ENCODE measurements at regions not wholly inside any gene's neighbourhood (a gene's known extent, or its start where the extent isn't known, plus 50 kb on each side); places are given as distances from the start of the nearest gene placed in this dataset.
A peak's percentile ranks its signal among the peaks of the same experiment; 100 is the strongest.
"Not testable (repeated sequence)": the region's sequence is repeated elsewhere in the genome, so short reads cannot be mapped to it uniquely, and the experiment has no call there.

GRCh38 chr6:164344801-164345291, 930.3 kb downstream of the QKI start:
- peaks cover 10% of the 10 kb centered on the region; the same call in 1 of the 2 replicates for H3K4me1 ChIP-seq (ENCODE audit: insufficient read depth, low read length)
- no peak overlapping the region for H4K5ac ChIP-seq (ENCODE audit: insufficient read length, low read depth, low read length)
- H3K4me2 ChIP-seq (ENCODE audit: insufficient read depth, insufficient read length, low read length): no peak overlapping the region
- no peaks in the 10 kb centered on the region for H3K79me2 ChIP-seq (ENCODE audit: insufficient read depth, low read length)
- H2BK120ac ChIP-seq (ENCODE audit: low read depth, low read length, poor library complexity, severe bottlenecking): no peak overlapping the region
- no peak overlapping the region for H2BK12ac ChIP-seq (ENCODE audit: insufficient read length, low read depth, low read length)
- H4K91ac ChIP-seq (ENCODE audit: insufficient read length, low read depth, low read length): no peak overlapping the region
- Mint-ChIP-seq H3K27me3 (ENCODE audit: low read depth) (no peaks in the 10 kb centered on the region; the same call in 1 of the 2 replicates), H3K4me1 (peaks cover 36 to 40% of the 10 kb centered on the region in 2 experiments), H3K9me3 (peaks cover 0 to 11% of the 10 kb centered on the region in 2 experiments), H3K4me3 (peak overlapping the region in 1 of 2 experiments; percentile 32; a peak in 1 of 5 replicates), H3K27ac (peak overlapping the region; percentile 96 to 99 (median 98)), H3K36me3 (ENCODE audit: insufficient read depth in 1 of 3, low read depth in 3 of 3) (peaks cover 0 to 27% (median 15%) of the 10 kb centered on the region in 3 experiments)
- no peak overlapping the region for H2AFZ ChIP-seq (ENCODE audit: low read length)
- H3K9me3 ChIP-seq (ENCODE audit: control insufficient read depth, low read depth, low read length): peaks cover 5% of the 10 kb centered on the region
- H3K14ac ChIP-seq (ENCODE audit: insufficient read depth, low read length): no peak overlapping the region
- H3K18ac ChIP-seq (ENCODE audit: insufficient read length, low read depth, low read length): no peak overlapping the region
- WGBS (ENCODE audit: extremely low coverage, insufficient read length, low lambda C conversion rate): no CpG with 5 or more reads among the region's 7 CpGs
- no peaks in the 10 kb centered on the region for H3K27me3 ChIP-seq (ENCODE audit: insufficient read depth, low read length)
- no peak overlapping the region for H2BK5ac ChIP-seq (ENCODE audit: insufficient read length, low read length)
- H3K23me2 ChIP-seq (ENCODE audit: insufficient read length, low read depth, low read length, poor library complexity, severe bottlenecking): peaks cover 2% of the 10 kb centered on the region
- no peak overlapping the region for H2AK5ac ChIP-seq (ENCODE audit: insufficient read length, low read length)
- no peak overlapping the region for H3K23ac ChIP-seq (ENCODE audit: insufficient read length, low read depth, low read length)
- no peaks in the 10 kb centered on the region for H4K20me1 ChIP-seq (ENCODE audit: control insufficient read depth, insufficient read depth, insufficient read length)
- no peak overlapping the region for H3K56ac ChIP-seq (ENCODE audit: insufficient read length, low read depth, low read length)
- no peak overlapping the region for H3T11ph ChIP-seq (ENCODE audit: low read length)
- no peaks in the 10 kb centered on the region for H3K79me1 ChIP-seq (ENCODE audit: insufficient read depth, low read depth, low read length, poor library complexity, severe bottlenecking)
- no peak overlapping the region for H3K9ac ChIP-seq (ENCODE audit: extremely low read depth, insufficient read length, low read length)
- no peak overlapping the region for H2BK20ac ChIP-seq (ENCODE audit: low read depth, low read length, poor library complexity, severe bottlenecking)
- peak overlapping the region; percentile 89 for H3K27ac ChIP-seq (ENCODE audit: insufficient read length, low read depth, low read length)
- no peak for TF ChIP-seq CTCF (conservative IDR thresholded peaks at IDR 0.05)
- peak; percentile 43 for DNase-seq
- H2BK15ac ChIP-seq (ENCODE audit: low read depth, low read length): no peak overlapping the region
- H3K4ac ChIP-seq (ENCODE audit: low read depth, low read length): no peak overlapping the region
- H4K8ac ChIP-seq (replicated peaks; ENCODE audit: insufficient read length, low read depth, low read length): no peak overlapping the region

- H3K56ac ChIP-seq (ENCODE audit: insufficient read length, low read depth, low read length); H3K79me1 ChIP-seq (ENCODE audit: insufficient read depth, low read depth, low read length, poor library complexity, severe bottlenecking); H3K79me2 ChIP-seq (ENCODE audit: insufficient read depth, low read length); H2BK5ac ChIP-seq (ENCODE audit: insufficient read length, low read length); H2BK15ac ChIP-seq (ENCODE audit: low read depth, low read length); H4K20me1 ChIP-seq (ENCODE audit: control insufficient read depth, insufficient read depth, insufficient read length); H3K9me3 ChIP-seq (ENCODE audit: control insufficient read depth, low read depth, low read length); H3K4me3 Mint-ChIP-seq; H2BK120ac ChIP-seq (ENCODE audit: low read depth, low read length, poor library complexity, severe bottlenecking); H3K4me1 ChIP-seq (ENCODE audit: insufficient read depth, low read length); H2AFZ ChIP-seq (ENCODE audit: low read length); H3K23ac ChIP-seq (ENCODE audit: insufficient read length, low read depth, low read length); H2AK5ac ChIP-seq (ENCODE audit: insufficient read length, low read length); H3K14ac ChIP-seq (ENCODE audit: insufficient read depth, low read length); H4K91ac ChIP-seq (ENCODE audit: insufficient read length, low read depth, low read length); H4K8ac ChIP-seq (replicated peaks; ENCODE audit: insufficient read length, low read depth, low read length); H3K27ac ChIP-seq (ENCODE audit: insufficient read length, low read depth, low read length); H3K27ac Mint-ChIP-seq; H3K4me2 ChIP-seq (ENCODE audit: insufficient read depth, insufficient read length, low read length); H2BK20ac ChIP-seq (ENCODE audit: low read depth, low read length, poor library complexity, severe bottlenecking); H2BK12ac ChIP-seq (ENCODE audit: insufficient read length, low read depth, low read length); H3K4ac ChIP-seq (ENCODE audit: low read depth, low read length); H4K5ac ChIP-seq (ENCODE audit: insufficient read length, low read depth, low read length); H3K23me2 ChIP-seq (ENCODE audit: insufficient read length, low read depth, low read length, poor library complexity, severe bottlenecking); H3K18ac ChIP-seq (ENCODE audit: insufficient read length, low read depth, low read length); H3T11ph ChIP-seq (ENCODE audit: low read length); H3K9ac ChIP-seq (ENCODE audit: extremely low read depth, insufficient read length, low read length); H3K27me3 ChIP-seq (ENCODE audit: insufficient read depth, low read length); DNase-seq; H3K27me3 Mint-ChIP-seq (ENCODE audit: low read depth): not testable (repeated sequence)
- Mint-ChIP-seq H3K4me1 (peaks cover 9 to 10% of the 10 kb centered on the region in 2 experiments), H3K36me3 (ENCODE audit: insufficient read depth in 1 of 3, low read depth in 3 of 3) (peaks cover 11 to 17% (median 16%) of the 10 kb centered on the region in 3 experiments), H3K9me3 (peaks cover 10 to 15% of the 10 kb centered on the region in 2 experiments)
- no CpG with 5 or more reads among the region's 4 CpGs for WGBS (ENCODE audit: extremely low coverage, insufficient read length, low lambda C conversion rate)
Measured at GRCh38 chr6:164339442-164339841, 924.9 kb downstream of the QKI start.

Data from H9 (cell line).